IMR-90 (cell line): ENCODE measurements at regions not wholly inside any gene's neighbourhood (a gene's known extent, or its start where the extent isn't known, plus 50 kb on each side); places are given as distances from the start of the nearest gene placed in this dataset.

Experiments
- ATAC-seq: fragments of 200-7000 bp; cut with Tn5 transposase; 2 replicates; pipeline ENCODE4 v1.9.1; 2020; ENCODE audit warnings: low read depth, mild to moderate bottlenecking, moderate library complexity
- BruUV-seq: library from RNA; stranded (reverse); fragments of 400-500 nt; replicated peaks from 2 replicates; lab custom pipeline; 2021; lab: Mats Ljungman, UMichigan
- CTCF ChIA-PET: fragments of 300-600 bp; formaldehyde crosslinking; extraction: SDS; loops from one replicate; lab custom pipeline; 2021; ENCODE audit warnings: antibody characterized with exemption; lab: Yijun Ruan, JAX
- POLR2A ChIA-PET: fragments of 300-600 bp; sonication (Branson Sonifier 250); formaldehyde crosslinking; loops from one replicate; lab custom pipeline; 2022; ENCODE audit warnings: antibody characterized with exemption; ENCODE audit not compliant: unreplicated experiment; lab: Charles Lee
- DNase-seq: peaks from one replicate; pipeline ENCODE4 v3.0.0; 2013
- H2AFZ ChIP-seq: replicated peaks from 2 replicates; pipeline ENCODE3; 2013; ENCODE audit warnings: low read length, mild to moderate bottlenecking; ENCODE audit not compliant: poor library complexity
- H2AK5ac ChIP-seq: 2 replicates; pipeline ENCODE4 v1.6.1; 2013; ENCODE audit warnings: low read depth, low read length, inconsistent platforms
- H2AK9ac ChIP-seq: replicated peaks from 2 replicates; pipeline ENCODE3; 2013; ENCODE audit warnings: mild to moderate bottlenecking, low read depth, low read length, moderate library complexity; ENCODE audit not compliant: poor library complexity
- H2BK120ac ChIP-seq: 2 replicates; pipeline ENCODE4 v1.6.1; 2013; ENCODE audit warnings: low read depth, low read length, inconsistent platforms
- H2BK15ac ChIP-seq: 3 replicates; pipeline ENCODE4 v1.6.1; 2013; ENCODE audit warnings: low read depth, low read length, inconsistent platforms
- H2BK20ac ChIP-seq: 2 replicates; pipeline ENCODE4 v1.6.1; 2013; ENCODE audit warnings: low read depth, mild to moderate bottlenecking, inconsistent platforms, low read length, moderate library complexity
- H2BK5ac ChIP-seq: 2 replicates; pipeline ENCODE4 v1.6.1; 2013; ENCODE audit warnings: mild to moderate bottlenecking, low read depth, low read length, inconsistent platforms; ENCODE audit not compliant: poor library complexity, severe bottlenecking
- H3K14ac ChIP-seq: replicated peaks from 2 replicates; pipeline ENCODE4 v1.6.1; 2013; ENCODE audit warnings: low read depth, low read length, inconsistent platforms
- H3K18ac ChIP-seq: 2 replicates; pipeline ENCODE4 v1.6.1; 2013; ENCODE audit warnings: low read depth, low read length, control low read depth
- H3K23ac ChIP-seq: 2 replicates; pipeline ENCODE4 v1.6.1; 2013; ENCODE audit warnings: low read depth, low read length, inconsistent platforms
- H3K27ac ChIP-seq: 2 replicates; pipeline ENCODE4 v1.5.1; 2013; ENCODE audit warnings: mild to moderate bottlenecking, control low read depth, low read length; ENCODE audit not compliant: insufficient read depth
- H3K27me3 ChIP-seq: 2 replicates; pipeline ENCODE4 v1.6.1; 2013; ENCODE audit warnings: low read length; ENCODE audit not compliant: control insufficient read depth, insufficient read depth
- H3K36me3 ChIP-seq: 2 replicates; pipeline ENCODE4 v1.6.1; 2013; ENCODE audit warnings: low read length, mixed read lengths; ENCODE audit not compliant: control insufficient read depth, insufficient read depth
- H3K4ac ChIP-seq: 2 replicates; pipeline ENCODE4 v1.6.1; 2013; ENCODE audit warnings: low read depth, low read length, inconsistent platforms
- H3K4me1 ChIP-seq: 2 replicates; pipeline ENCODE4 v1.6.1; 2013; ENCODE audit warnings: low read length, mixed read lengths; ENCODE audit not compliant: control insufficient read depth, insufficient read depth
- H3K4me2 ChIP-seq: 2 replicates; pipeline ENCODE4 v1.6.1; 2013; ENCODE audit warnings: low read depth, mild to moderate bottlenecking, control low read depth, low read length, moderate library complexity
- H3K4me3 ChIP-seq: 2 replicates; pipeline ENCODE4 v1.5.1; 2013; ENCODE audit warnings: low read depth, mild to moderate bottlenecking, control low read depth, low read length, moderate library complexity; ENCODE audit not compliant: insufficient read depth
- H3K56ac ChIP-seq: 2 replicates; pipeline ENCODE4 v1.6.1; 2013; ENCODE audit warnings: low read length, inconsistent platforms; ENCODE audit not compliant: insufficient read depth; ENCODE audit errors: extremely low read depth
- H3K79me1 ChIP-seq, 2 experiments: 2 replicates each; pipeline ENCODE4 v1.6.1; 2013; ENCODE audit warnings: low read length in 2 of 2, inconsistent platforms in 1 of 2, low read depth in 1 of 2
- H3K9ac ChIP-seq: 2 replicates; pipeline ENCODE4 v1.6.1; 2013; ENCODE audit warnings: low read depth, low read length, control low read depth
- H3K9me1 ChIP-seq: 2 replicates; pipeline ENCODE4 v1.6.1; 2013; ENCODE audit warnings: low read length, inconsistent platforms; ENCODE audit not compliant: insufficient read depth
- H3K9me3 ChIP-seq: 2 replicates; pipeline ENCODE4 v1.6.1; 2013; ENCODE audit warnings: low read length; ENCODE audit not compliant: control insufficient read depth, insufficient read depth
- H4K20me1 ChIP-seq: 2 replicates; pipeline ENCODE4 v1.6.1; 2013; ENCODE audit warnings: low read length, inconsistent platforms; ENCODE audit not compliant: insufficient read depth
- H4K5ac ChIP-seq: 2 replicates; pipeline ENCODE4 v1.6.1; 2013; ENCODE audit warnings: mild to moderate bottlenecking, low read depth, low read length, control low read depth
- H4K8ac ChIP-seq, 2 experiments: 2 replicates each; pipeline ENCODE4 v1.6.1; 2013; ENCODE audit warnings: low read depth in 2 of 2, low read length in 2 of 2, control low read depth in 1 of 2, inconsistent platforms in 1 of 2
- H4K91ac ChIP-seq: 2 replicates; pipeline ENCODE4 v1.6.1; 2013; ENCODE audit warnings: low read depth, low read length, inconsistent platforms; ENCODE audit not compliant: insufficient read depth
- BHLHE40 ChIP-seq: fragments of 150-350 bp; IDR thresholded peaks from 2 replicates; pipeline ENCODE4 v1.6.1; 2016; ENCODE audit warnings: mild to moderate bottlenecking, low read depth, low read length
- CEBPB ChIP-seq: IDR thresholded peaks from 2 replicates; pipeline ENCODE4 v1.6.1; 2012; ENCODE audit warnings: low read depth, low read length, improper control_type of control experiment
- CHD1 ChIP-seq: IDR thresholded peaks from 2 replicates; pipeline ENCODE4 v1.6.1; 2012; ENCODE audit warnings: low read depth, low read length, improper control_type of control experiment
- CTCF ChIP-seq: conservative IDR thresholded peaks from 2 replicates; pipeline ENCODE4 v1.5.1; 2012; ENCODE audit warnings: mild to moderate bottlenecking, low read depth, low read length, improper control_type of control experiment
- MAZ ChIP-seq: IDR thresholded peaks from 2 replicates; pipeline ENCODE4 v1.6.1; 2012; ENCODE audit warnings: low read depth, mild to moderate bottlenecking, low read length, improper control_type of control experiment, moderate library complexity, borderline replicate concordance
- NFE2L2 ChIP-seq: fragments of 150-350 bp; IDR thresholded peaks from 2 replicates; pipeline ENCODE4 v1.6.1; 2016; ENCODE audit warnings: low read depth, mild to moderate bottlenecking, low read length
- RCOR1 ChIP-seq: IDR thresholded peaks from 2 replicates; pipeline ENCODE4 v1.6.1; 2012; ENCODE audit warnings: mild to moderate bottlenecking, low read length, improper control_type of control experiment; ENCODE audit not compliant: insufficient replicate concordance
- RFX5 ChIP-seq: IDR thresholded peaks from 2 replicates; pipeline ENCODE4 v1.8.0; 2012; ENCODE audit warnings: low read depth, mild to moderate bottlenecking, low read length, moderate library complexity
- WGBS, 2 experiments: methylation state at CpG; one replicate each; pipeline versions ENCODE4 v1.1.5 to v1.1.7; 2013; ENCODE audit warnings: missing lambda C conversion rate in 2 of 2; ENCODE audit not compliant: insufficient read length in 1 of 2; ENCODE audit errors: extremely low coverage in 2 of 2; 5-methylcytosine and 5-hydroxymethylcytosine counted together
- dilution Hi-C: fragments of 300-500 bp; cut with HindIII; formaldehyde crosslinking; loops from one replicate; pipeline ENCODE4 v1.14.3; 2018; ENCODE audit warnings: low sequenced_read_pairs; ENCODE audit not compliant: unreplicated experiment
- in situ Hi-C: fragments of 300-500 bp; cut with MboI; formaldehyde crosslinking; loops from 3 replicates; pipeline ENCODE4 v1.14.3; 2019; ENCODE audit warnings: low sequenced_read_pairs, inconsistent platforms, mixed read lengths
- intact Hi-C: fragments of 100-400 bp; cut with micrococcal nuclease; formaldehyde crosslinking; loops from 2 replicates; pipeline ENCODE4 v1.10.0; 2022

DNA sequence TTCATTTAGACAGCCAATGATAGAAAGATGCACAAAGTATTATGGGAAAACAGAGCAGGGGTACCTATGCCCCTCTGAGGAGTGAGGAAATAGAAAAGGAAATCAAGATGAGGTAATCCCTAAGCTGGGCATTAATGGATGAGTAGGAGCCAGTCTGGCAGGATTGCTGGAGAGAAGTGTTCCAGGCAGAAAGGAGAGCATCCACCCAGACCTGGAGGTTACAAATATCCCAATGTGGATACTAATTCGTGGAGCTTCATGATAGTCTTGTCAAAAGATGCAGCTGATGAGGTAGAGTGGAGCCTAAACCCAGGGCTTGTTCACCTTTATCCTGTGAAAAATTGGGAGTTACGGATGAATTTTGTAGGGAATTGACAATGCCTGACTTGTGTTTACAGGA lies 328.0 kb downstream of the ZNF608 start:
- H2AK9ac ChIP-seq = no peak overlapping the region
- no peak overlapping the region for H2BK15ac ChIP-seq
- no peak overlapping the region for H4K8ac ChIP-seq
- H3K9me3 ChIP-seq = peaks cover 2% of the 10 kb centered on the region; the same call in 1 of the 2 replicates
- no peak overlapping the region for H3K27ac ChIP-seq
- WGBS, 2 experiments = 20% methylated on average over 1 of the region's 2 CpGs; no CpG with 5 or more reads in 1 of the 2 experiments
- H3K4me1 ChIP-seq = no peaks in the 10 kb centered on the region
- no peak overlapping the region for H3K4ac ChIP-seq
- in situ Hi-C loops = no loop called here
- dilution Hi-C loops = no loop called here
- H3K4me2 ChIP-seq = no peak overlapping the region
- no peak overlapping the region for H3K18ac ChIP-seq
- DNase-seq = no peak
- H2AFZ ChIP-seq = no peak overlapping the region
- no peak overlapping the region for H3K4me3 ChIP-seq
- peaks cover 4% of the 10 kb centered on the region; the same call in 1 of the 2 replicates for H3K9me1 ChIP-seq
- CTCF ChIA-PET = no interaction called here
- no peak overlapping the region for H2BK20ac ChIP-seq
- no TSS peak for BruUV-seq
- TF ChIP-seq NFE2L2 (no peak), BHLHE40 (no peak), CEBPB (no peak), CHD1 (no peak), RCOR1 (no peak), MAZ (no peak), RFX5 (no peak), CTCF (no peak)
- H4K91ac ChIP-seq = no peak overlapping the region
- POLR2A ChIA-PET = no interaction called here
- intact Hi-C loops = no loop called here
- H2AK5ac ChIP-seq = no peak overlapping the region
- H3K79me1 ChIP-seq = no peaks in the 10 kb centered on the region
- H4K20me1 ChIP-seq = no peaks in the 10 kb centered on the region
- no peak overlapping the region for H3K9ac ChIP-seq
- no peak for ATAC-seq
- no peak overlapping the region for H3K23ac ChIP-seq
- no peaks in the 10 kb centered on the region for H3K36me3 ChIP-seq
- peaks cover 4% of the 10 kb centered on the region for H3K27me3 ChIP-seq
- no peak overlapping the region for H2BK120ac ChIP-seq
- no peak overlapping the region for H3K14ac ChIP-seq
- H2BK5ac ChIP-seq = no peak overlapping the region
- no peak overlapping the region for H4K5ac ChIP-seq
- no peak overlapping the region for H3K56ac ChIP-seq
